ENCODE measurements at regions not wholly inside any gene's neighbourhood (a gene's known extent, or its start where the extent isn't known, plus 50 kb on each side); places are given as distances from the start of the nearest gene placed in this dataset.

DNA sequence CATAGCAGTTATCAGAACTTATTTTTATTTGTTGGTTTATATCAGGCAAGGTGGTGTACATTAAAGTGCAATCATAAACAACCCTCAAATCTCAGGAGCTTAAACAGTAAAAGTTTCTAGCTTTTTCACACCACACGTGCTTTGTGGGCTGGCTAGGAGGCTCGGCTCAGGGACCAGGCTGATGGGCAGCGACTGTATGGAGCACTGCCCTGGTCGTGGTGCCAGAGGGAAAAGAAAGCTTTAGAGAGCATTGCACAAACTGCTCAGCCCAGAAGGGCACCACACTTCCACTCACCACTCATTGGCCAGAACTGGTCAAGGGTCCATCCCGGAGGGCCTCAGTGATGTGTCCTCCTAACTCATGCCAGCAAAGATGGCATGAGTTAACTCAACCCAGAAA lies 123.2 kb downstream of the AQP9 start:
- no peak for TF ChIP-seq CTCF (IDR thresholded peaks at IDR 0.05)
- TF ChIP-seq EZH2 (IDR thresholded peaks at IDR 0.05) = no peak
- TF ChIP-seq EZH2phosphoT487 (IDR thresholded peaks at IDR 0.05) = no peak

Measured in neural progenitor cell (in vitro differentiated cells).